ENCODE measurements at regions not wholly inside any gene's neighbourhood (a gene's known extent, or its start where the extent isn't known, plus 50 kb on each side); places are given as distances from the start of the nearest gene placed in this dataset.

DNA sequence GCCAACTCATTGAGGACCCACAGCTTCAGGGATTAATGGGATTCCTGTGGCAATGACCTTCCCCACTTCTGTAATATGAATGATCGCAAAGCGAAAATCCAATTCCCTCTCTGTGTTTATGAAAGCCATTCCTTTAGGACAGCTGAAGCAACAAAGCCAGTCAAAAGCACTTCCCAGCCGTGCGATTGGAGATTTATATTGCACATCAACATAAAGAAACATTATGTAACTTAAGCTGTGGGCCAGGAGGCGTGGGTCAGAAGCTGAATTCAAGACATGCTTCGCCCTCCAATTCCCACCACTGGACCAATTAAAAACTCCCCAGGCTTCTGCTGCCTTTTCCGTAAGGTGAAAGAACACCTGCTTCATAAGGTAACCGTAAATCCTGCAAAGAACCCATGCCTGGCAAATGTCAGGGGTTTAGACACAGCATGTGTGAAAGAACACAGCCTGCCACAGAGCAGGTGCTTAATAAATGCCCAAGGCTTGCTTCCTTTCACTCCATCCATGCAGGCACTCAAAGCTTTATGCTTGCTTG, 138.9 kb upstream of the SOD1 start:
- TF ChIP-seq CTCF (IDR thresholded peaks at IDR 0.05), result no peak
- TF ChIP-seq POLR2AphosphoS5 (IDR thresholded peaks at IDR 0.05; ENCODE audit: low read depth, low read length), result no peak
- no peak for TF ChIP-seq SIN3A (IDR thresholded peaks at IDR 0.05; ENCODE audit: borderline replicate concordance, insufficient read depth, low read depth, low read length)
- no peak for TF ChIP-seq REST (IDR thresholded peaks at IDR 0.05; ENCODE audit: insufficient read depth in 1 of 2, low read depth in 2 of 2, low read length in 1 of 2)
- TF ChIP-seq TCF7L2 (IDR thresholded peaks at IDR 0.05; ENCODE audit: low read depth, low read length), result no peak
